GM20000 (cell line): ENCODE measurements at regions not wholly inside any gene's neighbourhood (a gene's known extent, or its start where the extent isn't known, plus 50 kb on each side); places are given as distances from the start of the nearest gene placed in this dataset.

Source experiments
- DNase-seq: peaks from one replicate; pipeline ENCODE4 v3.0.0; 2012; ENCODE audit warnings: low spot score
- CTCF ChIP-seq: IDR thresholded peaks from 2 replicates; pipeline ENCODE4 v1.5.1; 2012; ENCODE audit warnings: mild to moderate bottlenecking, control low read depth; ENCODE audit errors: extremely low read depth, missing control alignments

GRCh38 chr2:223155956-223156355 is 104.0 kb downstream of the KCNE4 start:
- DNase-seq, result no peak
- TF ChIP-seq CTCF, result no peak

- DNase-seq, result no peak
- no peak for TF ChIP-seq CTCF
Observed at GRCh38 chr2:223161873-223162458, 110.0 kb downstream of the KCNE4 start.

GRCh38 chr2:223165423-223166214 is 113.6 kb downstream of the KCNE4 start:
- no peak for TF ChIP-seq CTCF
- DNase-seq, result no peak

- no peak for DNase-seq
- no peak for TF ChIP-seq CTCF
Observed at GRCh38 chr2:223166215-223166493, 114.2 kb downstream of the KCNE4 start.

- TF ChIP-seq CTCF, result no peak
Observed at GRCh38 chr2:223166983-223167650, 115.1 kb downstream of the KCNE4 start.

GRCh38 chr2:223169830-223170605 is 118.0 kb downstream of the KCNE4 start:
- no peak for DNase-seq
- TF ChIP-seq CTCF, result no peak

More at GRCh38 chr2:223166983-223167650, 115.1 kb downstream of the KCNE4 start:
- no peak for DNase-seq
